Activated naive CD4-positive, alpha-beta T cell (primary cell): ENCODE measurements at regions not wholly inside any gene's neighbourhood (a gene's known extent, or its start where the extent isn't known, plus 50 kb on each side); places are given as distances from the start of the nearest gene placed in this dataset.

Experiments used
- DNase-seq, 4 experiments: peaks; one replicate each; lab custom pipeline; 2025; lab: John Stamatoyannopoulos, UW

- DNase-seq, result no peak
Measured at GRCh38 chr2:58669998-58670397, 428.9 kb upstream of the FANCL start.

- no peak for DNase-seq
Measured at GRCh38 chr2:58667137-58667774, 426.1 kb upstream of the FANCL start.

- no peak for DNase-seq
Measured at GRCh38 chr2:58666323-58666970, 425.3 kb upstream of the FANCL start.

GRCh38 chr2:58665154-58665553 is 424.0 kb upstream of the FANCL start:
- no peak for DNase-seq

GRCh38 chr2:58664523-58665151 is 423.5 kb upstream of the FANCL start:
- DNase-seq, result no peak

GRCh38 chr2:58660046-58660445 is 418.9 kb upstream of the FANCL start:
- DNase-seq, result no peak

GRCh38 chr2:58655152-58655551 is 414.0 kb upstream of the FANCL start:
- DNase-seq, result no peak

- DNase-seq, result no peak
Measured at GRCh38 chr2:58651930-58652329, 410.8 kb upstream of the FANCL start.

GRCh38 chr2:58650781-58651180 is 409.7 kb upstream of the FANCL start:
- DNase-seq, result no peak

- DNase-seq, result no peak
Measured at GRCh38 chr2:58649756-58650155, 408.6 kb upstream of the FANCL start.

- no peak for DNase-seq
Measured at GRCh38 chr2:58645017-58645416, 403.9 kb upstream of the FANCL start.

GRCh38 chr2:58644451-58644850 is 403.3 kb upstream of the FANCL start:
- DNase-seq, result no peak

GRCh38 chr2:58641001-58641400 is 399.9 kb upstream of the FANCL start:
- DNase-seq, result no peak

- no peak for DNase-seq
Measured at GRCh38 chr2:58640042-58640441, 398.9 kb upstream of the FANCL start.

- DNase-seq, result no peak
Measured at GRCh38 chr2:58638256-58638805, 397.2 kb upstream of the FANCL start.

- no peak for DNase-seq
Measured at GRCh38 chr2:58636872-58637271, 395.7 kb upstream of the FANCL start.

GRCh38 chr2:58635801-58636375 is 394.8 kb upstream of the FANCL start:
- DNase-seq, result no peak

GRCh38 chr2:58634653-58635370 is 393.7 kb upstream of the FANCL start:
- no peak for DNase-seq

GRCh38 chr2:58633613-58634365 is 392.7 kb upstream of the FANCL start:
- no peak for DNase-seq

- no peak for DNase-seq
Measured at GRCh38 chr2:58631986-58632385, 390.9 kb upstream of the FANCL start.

- no peak for DNase-seq
Measured at GRCh38 chr2:58629545-58630119, 388.5 kb upstream of the FANCL start.
